NB4 (cell line): ENCODE measurements at regions not wholly inside any gene's neighbourhood (a gene's known extent, or its start where the extent isn't known, plus 50 kb on each side); places are given as distances from the start of the nearest gene placed in this dataset.

Experiments
- MYC ChIP-seq: IDR thresholded peaks from 2 replicates; pipeline ENCODE4 v1.6.1; 2011; ENCODE audit warnings: low read depth, low read length
- POLR2A ChIP-seq: IDR thresholded peaks from 2 replicates; pipeline ENCODE4 v1.6.1; 2011; ENCODE audit warnings: mild to moderate bottlenecking; ENCODE audit not compliant: insufficient read length; ENCODE audit errors: extremely low read depth
- TF ChIP-seq, protein P1 (sequence below): IDR thresholded peaks from one replicate; pipeline ENCODE4 v1.5.1; 2012; ENCODE audit warnings: low read depth, low read length

DNA sequence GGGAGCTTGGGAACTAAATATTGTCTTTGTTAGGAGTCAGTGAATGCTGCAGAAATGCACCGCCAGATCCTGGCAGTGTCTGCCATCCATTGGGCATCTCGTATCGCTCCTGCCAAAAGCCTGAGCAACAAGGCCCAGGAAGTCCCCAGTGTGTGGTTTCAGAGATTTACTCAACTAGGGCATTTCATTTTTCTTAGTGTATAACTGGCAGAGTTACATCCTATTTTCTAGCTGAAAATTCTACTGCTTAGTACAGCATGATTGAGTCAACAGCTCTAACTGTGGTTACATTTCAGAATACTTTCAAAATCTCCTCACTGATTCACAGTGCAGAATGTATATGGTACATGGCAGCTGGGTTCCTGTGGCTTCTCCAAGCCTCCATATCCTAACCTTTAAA lies 95.8 kb upstream of the CREB5 start:
- TF ChIP-seq MYC (no peak), POLR2A (no peak)
- TF ChIP-seq, protein P1, sequence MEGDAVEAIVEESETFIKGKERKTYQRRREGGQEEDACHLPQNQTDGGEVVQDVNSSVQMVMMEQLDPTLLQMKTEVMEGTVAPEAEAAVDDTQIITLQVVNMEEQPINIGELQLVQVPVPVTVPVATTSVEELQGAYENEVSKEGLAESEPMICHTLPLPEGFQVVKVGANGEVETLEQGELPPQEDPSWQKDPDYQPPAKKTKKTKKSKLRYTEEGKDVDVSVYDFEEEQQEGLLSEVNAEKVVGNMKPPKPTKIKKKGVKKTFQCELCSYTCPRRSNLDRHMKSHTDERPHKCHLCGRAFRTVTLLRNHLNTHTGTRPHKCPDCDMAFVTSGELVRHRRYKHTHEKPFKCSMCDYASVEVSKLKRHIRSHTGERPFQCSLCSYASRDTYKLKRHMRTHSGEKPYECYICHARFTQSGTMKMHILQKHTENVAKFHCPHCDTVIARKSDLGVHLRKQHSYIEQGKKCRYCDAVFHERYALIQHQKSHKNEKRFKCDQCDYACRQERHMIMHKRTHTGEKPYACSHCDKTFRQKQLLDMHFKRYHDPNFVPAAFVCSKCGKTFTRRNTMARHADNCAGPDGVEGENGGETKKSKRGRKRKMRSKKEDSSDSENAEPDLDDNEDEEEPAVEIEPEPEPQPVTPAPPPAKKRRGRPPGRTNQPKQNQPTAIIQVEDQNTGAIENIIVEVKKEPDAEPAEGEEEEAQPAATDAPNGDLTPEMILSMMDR: no peak
